H9 (cell line): ENCODE measurements at regions not wholly inside any gene's neighbourhood (a gene's known extent, or its start where the extent isn't known, plus 50 kb on each side); places are given as distances from the start of the nearest gene placed in this dataset.

Experiments
- DNase-seq: peaks from one replicate; pipeline ENCODE4 v3.0.0-alpha.2; 2017
- H2AFZ ChIP-seq: one replicate; pipeline ENCODE4 v1.6.1; 2013; ENCODE audit warnings: mild to moderate bottlenecking, low read length, control low read depth, moderate library complexity
- H2AK5ac ChIP-seq: 2 replicates; pipeline ENCODE4 v1.6.1; 2013; ENCODE audit warnings: low read length, control low read depth, mixed read lengths; ENCODE audit not compliant: insufficient read length
- H2BK120ac ChIP-seq: one replicate; pipeline ENCODE4 v1.6.1; 2013; ENCODE audit warnings: low read depth, mild to moderate bottlenecking, low read length, control low read depth, inconsistent platforms; ENCODE audit not compliant: poor library complexity, severe bottlenecking
- H2BK12ac ChIP-seq: 2 replicates; pipeline ENCODE4 v1.6.1; 2013; ENCODE audit warnings: low read length, control low read depth, mixed read lengths, low read depth; ENCODE audit not compliant: insufficient read length
- H2BK15ac ChIP-seq: 2 replicates; pipeline ENCODE4 v1.6.1; 2013; ENCODE audit warnings: low read depth, low read length, control low read depth
- H2BK20ac ChIP-seq: one replicate; pipeline ENCODE4 v1.6.1; 2013; ENCODE audit warnings: low read depth, mild to moderate bottlenecking, low read length, control low read depth, inconsistent platforms; ENCODE audit not compliant: poor library complexity, severe bottlenecking
- H2BK5ac ChIP-seq: 2 replicates; pipeline ENCODE4 v1.6.1; 2013; ENCODE audit warnings: low read length, control low read depth, mixed read lengths; ENCODE audit not compliant: insufficient read length
- H3K14ac ChIP-seq: 2 replicates; pipeline ENCODE4 v1.6.1; 2013; ENCODE audit warnings: low read length, control low read depth; ENCODE audit not compliant: insufficient read depth
- H3K18ac ChIP-seq: 2 replicates; pipeline ENCODE4 v1.6.1; 2013; ENCODE audit warnings: low read depth, mild to moderate bottlenecking, mixed read lengths, low read length, control low read depth; ENCODE audit not compliant: insufficient read length
- H3K23ac ChIP-seq: 2 replicates; pipeline ENCODE4 v1.6.1; 2013; ENCODE audit warnings: low read length, control low read depth, mixed read lengths, low read depth; ENCODE audit not compliant: insufficient read length
- H3K23me2 ChIP-seq: 2 replicates; pipeline ENCODE4 v1.6.1; 2013; ENCODE audit warnings: low read depth, mild to moderate bottlenecking, mixed read lengths, low read length, control low read depth; ENCODE audit not compliant: insufficient read length, poor library complexity, severe bottlenecking
- H3K27ac ChIP-seq: 2 replicates; pipeline ENCODE4 v1.5.1; 2013; ENCODE audit warnings: low read length, control low read depth, mixed read lengths, low read depth; ENCODE audit not compliant: insufficient read length
- H3K27me3 ChIP-seq: 2 replicates; pipeline ENCODE4 v1.6.1; 2013; ENCODE audit warnings: low read length, control low read depth, inconsistent platforms; ENCODE audit not compliant: insufficient read depth
- H3K4ac ChIP-seq: 2 replicates; pipeline ENCODE4 v1.6.1; 2013; ENCODE audit warnings: low read depth, mild to moderate bottlenecking, control low read depth, inconsistent platforms, low read length, moderate library complexity
- H3K4me1 ChIP-seq: 2 replicates; pipeline ENCODE4 v1.6.1; 2013; ENCODE audit warnings: low read length, control low read depth, inconsistent platforms; ENCODE audit not compliant: insufficient read depth
- H3K4me2 ChIP-seq: 2 replicates; pipeline ENCODE4 v1.6.1; 2013; ENCODE audit warnings: low read length, control low read depth, mixed read lengths; ENCODE audit not compliant: insufficient read length, insufficient read depth
- H3K56ac ChIP-seq: 2 replicates; pipeline ENCODE4 v1.6.1; 2013; ENCODE audit warnings: low read depth, mild to moderate bottlenecking, mixed read lengths, low read length, control low read depth; ENCODE audit not compliant: insufficient read length
- H3K79me1 ChIP-seq: 2 replicates; pipeline ENCODE4 v1.6.1; 2013; ENCODE audit warnings: low read depth, mild to moderate bottlenecking, moderate library complexity, low read length, control low read depth, inconsistent platforms; ENCODE audit not compliant: insufficient read depth, poor library complexity, severe bottlenecking
- H3K79me2 ChIP-seq: 2 replicates; pipeline ENCODE4 v1.6.1; 2013; ENCODE audit warnings: low read length, control low read depth, inconsistent platforms; ENCODE audit not compliant: insufficient read depth
- H3K9ac ChIP-seq: 2 replicates; pipeline ENCODE4 v1.6.1; 2013; ENCODE audit warnings: low read length, control low read depth, mixed read lengths; ENCODE audit not compliant: insufficient read length; ENCODE audit errors: extremely low read depth
- H3K9me3 ChIP-seq: one replicate; pipeline ENCODE4 v1.6.1; 2013; ENCODE audit warnings: low read depth, low read length, inconsistent platforms; ENCODE audit not compliant: control insufficient read depth
- H3T11ph ChIP-seq: one replicate; pipeline ENCODE4 v1.6.1; 2013; ENCODE audit warnings: mild to moderate bottlenecking, low read length, control low read depth, inconsistent platforms
- H4K20me1 ChIP-seq: one replicate; pipeline ENCODE4 v1.6.1; 2013; ENCODE audit not compliant: control insufficient read depth, insufficient read length, insufficient read depth
- H4K5ac ChIP-seq: 2 replicates; pipeline ENCODE4 v1.6.1; 2013; ENCODE audit warnings: low read depth, mild to moderate bottlenecking, mixed read lengths, low read length, control low read depth; ENCODE audit not compliant: insufficient read length
- H4K8ac ChIP-seq: replicated peaks from 2 replicates; pipeline ENCODE4 v1.6.1; 2013; ENCODE audit warnings: low read length, control low read depth, mixed read lengths, low read depth; ENCODE audit not compliant: insufficient read length
- H4K91ac ChIP-seq: 2 replicates; pipeline ENCODE4 v1.6.1; 2013; ENCODE audit warnings: low read depth, mild to moderate bottlenecking, moderate library complexity, mixed read lengths, low read length, control low read depth; ENCODE audit not compliant: insufficient read length
- H3K27ac Mint-ChIP-seq, 3 experiments: 2 replicates in 2 of 3; 3 replicates in 1 of 3; pipeline ENCODE4 v1.8.0; 2020 to 2021; ENCODE audit warnings: mixed read lengths in 3 of 3, mild to moderate bottlenecking in 1 of 3, moderate library complexity in 1 of 3
- H3K27me3 Mint-ChIP-seq: 2 replicates; pipeline ENCODE4 v1.8.0; 2021; ENCODE audit warnings: low read depth, mild to moderate bottlenecking, moderate library complexity, mixed read lengths
- H3K36me3 Mint-ChIP-seq, 3 experiments: 2 replicates in 2 of 3; 3 replicates in 1 of 3; pipeline ENCODE4 v1.8.0; 2020 to 2021; ENCODE audit warnings: low read depth in 3 of 3, mixed read lengths in 3 of 3; ENCODE audit not compliant: insufficient read depth in 1 of 3
- H3K4me1 Mint-ChIP-seq, 2 experiments: 2 replicates each; pipeline ENCODE4 v1.8.0; 2020; ENCODE audit warnings: mixed read lengths in 2 of 2
- H3K4me3 Mint-ChIP-seq, 2 experiments: 2 replicates in 1 of 2; 3 replicates in 1 of 2; pipeline ENCODE4 v1.8.0; 2020 to 2021; ENCODE audit warnings: mild to moderate bottlenecking in 2 of 2, mixed read lengths in 2 of 2, moderate library complexity in 1 of 2
- H3K9me3 Mint-ChIP-seq, 2 experiments: 2 replicates in 1 of 2; 3 replicates in 1 of 2; pipeline ENCODE4 v1.8.0; 2020; ENCODE audit warnings: mild to moderate bottlenecking in 2 of 2, mixed read lengths in 2 of 2, moderate library complexity in 1 of 2
- CTCF ChIP-seq: fragments of 200-600 bp; sonication (generic); conservative IDR thresholded peaks from 3 replicates; pipeline ENCODE4 v1.8.0; 2021; ENCODE audit warnings: antibody characterized with exemption, mild to moderate bottlenecking
- WGBS: extraction: QIAGEN DNeasy Blood & Tissue Kit; methylation state at CpG from one replicate; pipeline ENCODE4 v1.1.7; 2013; ENCODE audit warnings: missing lambda C conversion rate, low lambda C conversion rate, mixed read lengths; ENCODE audit not compliant: insufficient read length; ENCODE audit errors: extremely low coverage; 5-methylcytosine and 5-hydroxymethylcytosine counted together

- no peaks in the 10 kb centered on the region for H3K27me3 Mint-ChIP-seq
- no peak overlapping the region for H3K4ac ChIP-seq
Measured at GRCh38 chr13:84816567-84817105, 934.4 kb upstream of the SLITRK1 start.

More at GRCh38 chr13:84816567-84817105, 934.4 kb upstream of the SLITRK1 start:
- peaks cover 6% of the 10 kb centered on the region; the same call in 1 of the 2 replicates for H3K4me1 ChIP-seq
- no peak for TF ChIP-seq CTCF
- Mint-ChIP-seq H3K27ac (peak overlapping the region in 2 of 3 experiments; percentile 12 to 54; a peak in 3 of 7 replicates), H3K4me3 (no peak overlapping the region), H3K4me1 (peaks cover 7 to 8% of the 10 kb centered on the region in 2 experiments), H3K36me3 (no peaks in the 10 kb centered on the region), H3K9me3 (peaks cover 0 to 2% of the 10 kb centered on the region in 2 experiments; a peak in 2 of 5 replicates)
- H4K5ac ChIP-seq: no peak overlapping the region
- no peaks in the 10 kb centered on the region for H3K79me1 ChIP-seq
- H3K14ac ChIP-seq: no peak overlapping the region
- H4K8ac ChIP-seq: no peak overlapping the region
- H2BK12ac ChIP-seq: no peak overlapping the region
- no peak for DNase-seq
- H4K20me1 ChIP-seq: no peaks in the 10 kb centered on the region
- no peak overlapping the region for H2BK20ac ChIP-seq
- WGBS: no CpG with 5 or more reads among the region's 4 CpGs
- no peaks in the 10 kb centered on the region for H3K79me2 ChIP-seq
- no peak overlapping the region for H2BK5ac ChIP-seq
- H3K23ac ChIP-seq: no peak overlapping the region
- no peak overlapping the region for H2AK5ac ChIP-seq
- H3K4me2 ChIP-seq: no peak overlapping the region
- H3K9ac ChIP-seq: no peak overlapping the region
- H2AFZ ChIP-seq: no peak overlapping the region
- no peaks in the 10 kb centered on the region for H3K27me3 ChIP-seq
- no peak overlapping the region for H3K18ac ChIP-seq
- H4K91ac ChIP-seq: no peak overlapping the region
- no peak overlapping the region for H2BK15ac ChIP-seq
- no peak overlapping the region for H3K56ac ChIP-seq
- H3T11ph ChIP-seq: no peak overlapping the region
- no peak overlapping the region for H2BK120ac ChIP-seq
- no peaks in the 10 kb centered on the region for H3K23me2 ChIP-seq
- H3K9me3 ChIP-seq: no peaks in the 10 kb centered on the region
- no peak overlapping the region for H3K27ac ChIP-seq
